SH-SY5Y (cell line): ENCODE measurements at regions not wholly inside any gene's neighbourhood (a gene's known extent, or its start where the extent isn't known, plus 50 kb on each side); places are given as distances from the start of the nearest gene placed in this dataset.
A peak's percentile ranks its signal among the peaks of the same experiment; 100 is the strongest.

Experiments
- GATA2 ChIP-seq: IDR thresholded peaks from 2 replicates; pipeline ENCODE4 v1.6.1; 2011; ENCODE audit warnings: mild to moderate bottlenecking, low read depth, low read length
- GATA3 ChIP-seq: IDR thresholded peaks from 2 replicates; pipeline ENCODE4 v1.6.1; 2011; ENCODE audit warnings: low read depth, mild to moderate bottlenecking, low read length, moderate library complexity

GRCh38 chr2:42108852-42109251, 60.3 kb upstream of the EML4 start:
- TF ChIP-seq GATA2 = no peak
- no peak for TF ChIP-seq GATA3

- TF ChIP-seq GATA2 (no peak), GATA3 (no peak)
Measured at GRCh38 chr2:42109959-42110640, 59.1 kb upstream of the EML4 start.

- TF ChIP-seq GATA2 (no peak), GATA3 (no peak)
Measured at GRCh38 chr2:42110641-42111322, 58.4 kb upstream of the EML4 start.

GRCh38 chr2:42112418-42112817, 56.7 kb upstream of the EML4 start:
- TF ChIP-seq GATA3 (no peak), GATA2 (no peak)

GRCh38 chr2:42113452-42113851, 55.7 kb upstream of the EML4 start:
- TF ChIP-seq GATA2 (no peak), GATA3 (no peak)

GRCh38 chr2:42114091-42114490, 55.1 kb upstream of the EML4 start:
- TF ChIP-seq GATA2 = no peak
- TF ChIP-seq GATA3 = no peak

GRCh38 chr2:42115588-42115987, 53.6 kb upstream of the EML4 start:
- TF ChIP-seq GATA2 (no peak), GATA3 (no peak)

- TF ChIP-seq GATA3 (peak; percentile 32; the same call in 1 of the 2 replicates), GATA2 (no peak)
Measured at GRCh38 chr2:42116195-42117181, 52.7 kb upstream of the EML4 start.

GRCh38 chr2:42117182-42117579, 52.0 kb upstream of the EML4 start:
- no peak for TF ChIP-seq GATA2
- TF ChIP-seq GATA3 = no peak

- TF ChIP-seq GATA3 (peak; percentile 89), GATA2 (peak; percentile 80; the same call in 1 of the 2 replicates)
Measured at GRCh38 chr2:42117923-42118753, 51.0 kb upstream of the EML4 start.

- no peak for TF ChIP-seq GATA2
- no peak; the same call in 1 of the 2 replicates for TF ChIP-seq GATA3
Measured at GRCh38 chr2:42118754-42119569, 50.2 kb upstream of the EML4 start.
